ENCODE measurements at regions not wholly inside any gene's neighbourhood (a gene's known extent, or its start where the extent isn't known, plus 50 kb on each side); places are given as distances from the start of the nearest gene placed in this dataset.
"Not testable (repeated sequence)": the region's sequence is repeated elsewhere in the genome, so short reads cannot be mapped to it uniquely, and the experiment has no call there.

DNA sequence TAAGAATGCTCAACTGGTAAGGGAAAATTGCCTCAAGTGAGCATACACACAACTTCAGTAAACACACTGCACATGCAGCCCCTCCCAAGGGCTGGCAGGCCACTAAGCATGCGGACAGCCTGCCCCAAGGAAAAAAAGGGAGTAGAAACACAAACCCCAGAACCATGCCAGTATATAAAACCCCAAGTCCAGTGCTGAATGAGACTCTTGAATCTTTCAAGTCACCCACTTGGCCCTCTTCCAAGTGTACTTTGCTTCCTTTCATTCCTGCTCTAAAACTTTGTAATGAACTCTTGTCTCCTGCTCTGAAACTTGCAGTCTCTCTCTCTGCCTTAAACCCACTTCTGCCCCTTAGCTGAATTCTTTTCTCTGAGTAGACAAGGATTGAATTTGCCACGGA lies 736.4 kb downstream of the RNF144A start:
- H3K36me3 Mint-ChIP-seq: peaks cover 0 to 23% (median 23%) of the 10 kb centered on the region in 3 donors
- DNase-seq (no peak), ATAC-seq (no peak)
- peaks cover 0 to 41% (median 20%) of the 10 kb centered on the region in 9 donors for H3K9me3 Mint-ChIP-seq
- H3K4me3 Mint-ChIP-seq: no peak overlapping the region
- H3K4me1 Mint-ChIP-seq: peaks cover 13 to 36% (median 33%) of the 10 kb centered on the region in 4 donors
- no peaks in the 10 kb centered on the region for H3K27me3 Mint-ChIP-seq
- POLR2A ChIA-PET: no interaction called here
- H3K27ac Mint-ChIP-seq: peak overlapping the region in 2 of 10 donors; percentile 13 to 28

DNA sequence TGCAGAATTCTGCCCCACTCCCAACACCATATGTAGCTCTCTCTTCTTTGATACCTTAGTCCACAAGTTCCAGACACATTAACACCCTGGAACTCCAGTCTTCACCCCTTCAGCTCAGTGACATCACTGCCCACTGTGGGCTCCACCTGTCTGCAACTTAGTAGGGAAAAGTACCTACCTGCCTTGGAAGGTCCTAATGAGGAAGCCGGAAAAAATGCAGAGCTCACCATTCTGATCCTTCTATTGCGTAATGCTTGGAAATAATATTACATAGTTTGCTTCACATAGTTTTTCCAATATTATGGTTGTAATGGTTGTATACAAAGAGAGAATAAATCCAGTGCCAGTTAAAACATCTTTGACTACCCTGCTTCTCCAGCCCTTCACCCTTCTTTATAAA lies 738.4 kb downstream of the RNF144A start:
- H3K9me3 Mint-ChIP-seq: peaks cover 8 to 39% (median 28%) of the 10 kb centered on the region in 9 donors
- peaks cover 2 to 28% (median 26%) of the 10 kb centered on the region in 3 donors for H3K36me3 Mint-ChIP-seq
- H3K4me3 Mint-ChIP-seq: no peak overlapping the region
- POLR2A ChIA-PET: no interaction called here
- ATAC-seq: no peak
- H3K4me1 Mint-ChIP-seq: peaks cover 9 to 22% (median 18%) of the 10 kb centered on the region in 4 donors
- no peak for DNase-seq
- H3K27ac Mint-ChIP-seq: peak overlapping the region in 1 of 10 donors; percentile 12
- H3K27me3 Mint-ChIP-seq: no peaks in the 10 kb centered on the region

DNA sequence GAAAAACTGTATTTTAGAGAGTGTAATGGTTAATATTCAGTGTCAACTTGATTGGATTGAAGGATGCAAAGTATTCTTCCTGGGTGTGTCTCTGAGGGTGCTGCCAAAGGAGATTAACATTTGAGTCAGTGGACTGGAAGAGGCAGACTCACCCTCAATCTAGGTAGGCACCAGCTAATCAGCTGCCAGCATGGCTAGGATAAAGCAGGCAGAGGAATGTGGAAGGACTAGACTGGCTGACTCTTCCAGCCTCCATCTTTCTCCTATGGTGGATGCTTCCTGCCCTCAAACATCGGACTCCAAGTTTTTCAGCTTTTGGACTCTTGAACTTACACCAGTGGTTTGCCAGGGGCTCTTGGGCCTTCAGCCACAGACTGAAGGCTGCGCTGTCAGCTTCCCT lies 740.3 kb downstream of the RNF144A start:
- ATAC-seq, H3K27me3 Mint-ChIP-seq, DNase-seq, POLR2A ChIA-PET, H3K27ac Mint-ChIP-seq, H3K4me3 Mint-ChIP-seq: not testable (repeated sequence)
- Mint-ChIP-seq H3K4me1 (peaks cover 4 to 18% (median 11%) of the 10 kb centered on the region in 4 donors), H3K36me3 (peaks cover 2 to 26% (median 26%) of the 10 kb centered on the region in 3 donors), H3K9me3 (peaks cover 9 to 33% (median 23%) of the 10 kb centered on the region in 9 donors)

DNA sequence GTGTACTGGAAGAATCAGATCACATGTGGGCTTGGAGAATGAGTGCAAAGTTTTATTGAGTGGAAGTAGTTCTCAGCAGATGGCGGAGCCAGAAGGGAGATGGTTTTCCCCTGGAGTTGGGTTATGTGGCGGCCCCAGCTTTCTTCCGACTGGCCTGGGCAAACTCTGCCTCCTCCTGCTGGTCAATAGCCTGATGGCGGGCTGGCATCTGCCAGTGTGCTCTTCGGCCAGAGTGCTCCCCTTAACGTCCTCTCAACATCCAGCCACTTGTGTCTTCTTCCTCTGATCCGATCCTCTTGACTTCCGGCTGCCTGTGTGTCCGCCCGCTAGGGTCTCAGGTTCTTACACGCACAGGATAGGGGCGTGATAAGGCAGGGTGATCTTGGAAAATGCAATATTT lies 741.3 kb downstream of the RNF144A start:
- peak overlapping the region in 2 of 10 donors; percentile 22 to 53 for H3K27ac Mint-ChIP-seq
- peaks cover 2 to 25% (median 24%) of the 10 kb centered on the region in 3 donors for H3K36me3 Mint-ChIP-seq
- peaks cover 4 to 18% (median 11%) of the 10 kb centered on the region in 4 donors for H3K4me1 Mint-ChIP-seq
- no peak for ATAC-seq
- H3K9me3 Mint-ChIP-seq: peaks cover 8 to 31% (median 19%) of the 10 kb centered on the region in 9 donors
- no peak for DNase-seq
- no peaks in the 10 kb centered on the region for H3K27me3 Mint-ChIP-seq
- peak overlapping the region in 1 of 10 donors; percentile 46 for H3K4me3 Mint-ChIP-seq
- POLR2A ChIA-PET: no interaction called here

DNA sequence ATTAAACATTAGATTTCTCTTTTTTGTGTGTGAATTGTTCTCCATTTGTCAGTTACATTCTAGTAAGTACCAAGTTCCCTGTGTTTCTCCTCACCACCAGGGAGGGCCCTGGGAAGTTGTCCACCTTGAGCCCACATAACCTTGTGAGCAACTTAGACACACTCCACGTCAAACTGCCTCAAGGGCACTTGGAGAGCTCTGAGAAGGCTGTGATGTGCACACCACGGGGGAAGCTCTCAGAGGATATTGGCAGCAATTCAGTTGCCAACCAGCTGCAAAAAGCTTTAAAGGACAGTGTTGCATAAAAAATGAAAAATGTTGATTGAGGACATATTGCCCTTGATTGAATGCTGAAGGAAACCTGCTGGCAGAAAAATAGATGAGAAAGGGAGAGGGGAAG lies 743.6 kb downstream of the RNF144A start:
- no peaks in the 10 kb centered on the region for H3K27me3 Mint-ChIP-seq
- peak overlapping the region in 4 of 10 donors; percentile 40 to 64 (median 50) for H3K27ac Mint-ChIP-seq
- peaks cover 2 to 25% (median 9%) of the 10 kb centered on the region in 9 donors for H3K9me3 Mint-ChIP-seq
- peaks cover 4 to 18% (median 11%) of the 10 kb centered on the region in 4 donors for H3K4me1 Mint-ChIP-seq
- peaks cover 2 to 16% (median 15%) of the 10 kb centered on the region in 3 donors for H3K36me3 Mint-ChIP-seq
- ATAC-seq: no peak
- no peak overlapping the region for H3K4me3 Mint-ChIP-seq
- POLR2A ChIA-PET: interaction anchor here (0.5 to 1.1 kb wide), 3 partner anchors 8 to 221 kb away, joined by 3 read pairs; no protein-coding TSS in a partner anchor
- no peak for DNase-seq

DNA sequence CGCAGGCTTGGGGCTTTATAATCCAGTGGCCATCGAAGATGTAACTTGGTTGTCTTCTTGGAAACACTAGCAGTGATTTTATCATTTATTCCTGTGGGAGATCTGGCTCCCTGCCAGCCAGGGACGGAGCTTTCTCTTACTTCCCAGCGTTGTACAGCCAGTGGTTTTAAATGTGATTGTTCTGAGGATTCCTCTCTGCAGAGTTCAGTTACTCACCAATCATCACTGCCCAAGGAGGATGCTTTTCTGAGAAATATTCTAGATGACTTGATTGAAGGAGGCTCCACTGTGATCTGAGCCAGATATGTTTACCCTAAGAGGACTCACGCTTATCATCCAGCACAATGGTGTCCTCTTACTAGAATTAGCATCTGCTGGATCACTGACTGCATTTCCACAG lies 744.3 kb downstream of the RNF144A start:
- H3K27me3 Mint-ChIP-seq: no peaks in the 10 kb centered on the region
- peak overlapping the region in 3 of 10 donors; percentile 17 to 43 (median 34) for H3K27ac Mint-ChIP-seq
- no peak for ATAC-seq
- H3K36me3 Mint-ChIP-seq: peaks cover 2 to 16% (median 15%) of the 10 kb centered on the region in 3 donors
- peaks cover 2 to 25% (median 9%) of the 10 kb centered on the region in 9 donors for H3K9me3 Mint-ChIP-seq
- DNase-seq: no peak
- POLR2A ChIA-PET: interaction anchor here (0.5 kb wide), 1 partner anchor 71 kb away, joined by 3 read pairs; no protein-coding TSS in a partner anchor
- H3K4me1 Mint-ChIP-seq: peaks cover 4 to 18% (median 10%) of the 10 kb centered on the region in 4 donors
- no peak overlapping the region for H3K4me3 Mint-ChIP-seq

DNA sequence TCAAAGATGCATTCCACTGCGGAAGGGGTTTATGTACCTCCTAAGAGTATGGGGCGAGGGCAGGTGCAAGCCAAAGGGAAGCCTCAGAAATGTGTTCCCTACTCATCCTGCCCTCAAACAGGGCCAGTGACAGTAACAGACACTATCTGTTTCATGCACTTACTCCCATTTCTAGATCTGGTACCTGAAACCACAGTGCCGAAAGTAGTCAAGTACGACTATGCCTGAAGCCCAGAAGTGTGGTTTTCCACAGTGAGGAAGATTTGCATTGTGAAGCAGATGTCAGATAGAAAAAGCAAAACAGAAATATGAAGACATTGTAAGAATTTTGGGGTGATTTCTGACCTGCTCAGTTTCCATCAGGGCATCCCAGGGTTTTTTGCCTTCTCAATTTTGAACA lies 748.7 kb downstream of the RNF144A start:
- DNase-seq (no peak), ATAC-seq (no peak)
- Mint-ChIP-seq H3K4me3 (no peak overlapping the region), H3K27me3 (no peaks in the 10 kb centered on the region), H3K27ac (peak overlapping the region in 1 of 10 donors; percentile 17), H3K9me3 (peaks cover 0 to 2% (median 0%) of the 10 kb centered on the region in 9 donors), H3K4me1 (peaks cover 6 to 9% (median 7%) of the 10 kb centered on the region in 4 donors), H3K36me3 (peaks cover 0 to 1% (median 0%) of the 10 kb centered on the region in 3 donors)
- POLR2A ChIA-PET: no interaction called here

DNA sequence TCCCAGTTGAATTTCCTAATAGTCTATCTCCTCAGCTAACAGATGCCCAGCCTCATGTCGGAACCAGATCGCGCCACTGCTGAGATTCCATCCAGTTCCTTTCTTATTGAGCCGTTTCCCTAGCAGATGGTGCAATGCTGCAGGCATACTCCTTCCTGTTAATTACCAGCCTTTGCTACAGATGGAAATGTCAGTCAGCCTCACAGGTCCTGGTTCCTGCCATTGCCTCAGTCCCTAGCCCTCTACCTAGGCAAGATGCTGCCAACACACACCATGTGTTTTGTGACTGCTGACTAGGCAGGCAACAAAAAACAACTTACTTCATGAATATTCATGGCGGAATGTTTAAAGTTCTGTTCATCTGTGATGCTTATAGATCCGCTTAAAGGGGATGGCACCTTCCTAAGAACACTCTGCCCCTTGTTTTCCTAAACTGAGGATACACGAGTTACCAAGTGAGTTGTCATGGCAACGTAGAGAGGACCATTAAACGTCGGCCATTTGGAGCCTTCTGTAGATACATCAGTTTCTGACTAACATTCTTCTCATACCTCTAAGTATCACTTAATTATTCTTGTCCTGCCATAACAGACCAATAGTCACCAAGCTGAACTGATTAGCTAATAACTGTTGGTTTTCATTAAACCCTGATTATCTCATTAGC lies 749.5 kb downstream of the RNF144A start:
- H3K9me3 Mint-ChIP-seq: peaks cover 0 to 2% (median 0%) of the 10 kb centered on the region in 9 donors
- DNase-seq (no peak), ATAC-seq (no peak)
- no peaks in the 10 kb centered on the region for H3K27me3 Mint-ChIP-seq
- H3K4me1 Mint-ChIP-seq: peaks cover 11 to 15% (median 13%) of the 10 kb centered on the region in 4 donors
- H3K4me3 Mint-ChIP-seq: no peak overlapping the region
- H3K36me3 Mint-ChIP-seq: no peaks in the 10 kb centered on the region
- POLR2A ChIA-PET: no interaction called here
- H3K27ac Mint-ChIP-seq: peak overlapping the region in 1 of 10 donors; percentile 45

DNA sequence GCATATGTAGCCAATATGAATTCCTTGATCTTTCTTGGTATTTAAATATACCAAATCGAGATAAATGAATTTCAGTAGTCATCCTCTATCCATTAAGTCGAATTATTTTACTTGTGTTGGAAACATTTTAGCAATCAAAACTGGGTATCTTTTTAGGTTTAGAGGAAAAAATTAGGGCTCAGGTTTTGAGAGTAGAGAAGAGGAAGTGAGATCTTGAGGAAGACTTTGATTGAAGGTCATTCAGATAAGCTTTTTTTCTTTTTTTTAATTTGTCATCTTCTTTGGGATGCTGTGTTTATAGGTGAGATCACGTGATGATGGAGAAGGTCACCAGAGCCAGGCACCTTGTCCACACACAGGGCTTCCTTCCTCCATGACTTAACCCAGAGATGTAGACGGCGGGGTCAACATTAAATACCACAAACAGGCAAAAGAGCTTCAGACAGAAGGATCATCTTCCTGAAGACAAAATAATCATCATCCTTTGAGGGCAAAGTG lies 750.1 kb downstream of the RNF144A start:
- DNase-seq (no peak), ATAC-seq (no peak)
- peaks cover 16 to 21% (median 18%) of the 10 kb centered on the region in 4 donors for H3K4me1 Mint-ChIP-seq
- peak overlapping the region in 1 of 10 donors; percentile 52 for H3K27ac Mint-ChIP-seq
- H3K27me3 Mint-ChIP-seq: no peaks in the 10 kb centered on the region
- POLR2A ChIA-PET: no interaction called here
- peaks cover 0 to 2% (median 0%) of the 10 kb centered on the region in 3 donors for H3K36me3 Mint-ChIP-seq
- peaks cover 0 to 3% (median 0%) of the 10 kb centered on the region in 9 donors for H3K9me3 Mint-ChIP-seq
- H3K4me3 Mint-ChIP-seq: no peak overlapping the region

DNA sequence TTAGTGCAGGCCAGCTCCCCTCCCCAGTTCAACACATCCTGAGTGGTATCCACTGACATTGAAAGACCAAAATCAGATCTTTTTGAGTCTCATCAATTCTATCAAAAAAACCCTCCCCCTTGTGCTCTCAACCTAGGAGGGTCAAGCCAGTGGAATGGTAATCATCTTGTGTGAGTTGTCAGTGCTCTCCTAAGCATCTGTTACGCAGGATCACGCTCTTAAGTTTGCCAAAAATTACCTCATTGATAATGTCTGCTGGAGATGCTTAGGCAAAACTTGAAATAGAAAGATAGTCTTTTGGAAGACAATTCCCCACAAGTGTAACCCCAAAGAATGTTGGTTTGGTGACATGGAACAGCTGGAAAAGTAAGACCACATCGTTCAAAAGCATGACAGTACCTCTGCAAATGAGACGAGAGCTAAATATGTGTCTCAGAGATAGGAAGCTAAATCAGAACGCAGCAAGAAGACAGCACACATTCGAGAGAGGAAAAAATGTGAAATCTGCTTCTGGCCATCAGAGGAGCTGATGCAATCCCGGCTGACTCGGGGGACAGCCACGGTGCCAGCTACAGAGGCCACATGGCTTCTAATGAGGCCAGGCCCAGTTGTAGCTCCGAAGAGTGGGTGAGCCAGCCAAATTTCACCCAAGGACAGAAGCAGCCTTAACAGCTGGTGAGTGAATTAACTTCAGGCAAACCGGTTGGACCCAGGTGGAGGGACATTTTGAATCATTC lies 753.9 kb downstream of the RNF144A start:
- Mint-ChIP-seq H3K27me3 (no peaks in the 10 kb centered on the region), H3K36me3 (peaks cover 0 to 2% (median 0%) of the 10 kb centered on the region in 3 donors), H3K4me1 (peaks cover 31 to 44% (median 32%) of the 10 kb centered on the region in 4 donors), H3K4me3 (peak overlapping the region in 6 of 10 donors; percentile 44 to 80 (median 58)), H3K27ac (peak overlapping the region in 9 of 10 donors; percentile 63 to 99 (median 91)), H3K9me3 (peaks cover 0 to 5% (median 0%) of the 10 kb centered on the region in 9 donors)
- ATAC-seq (no peak), DNase-seq (peak in 1 of 10 donors; percentile 5)
- POLR2A ChIA-PET: interaction anchor here (0.6 to 2.3 kb wide), 10 partner anchors 24 to 1011 kb away, joined by 3 to 13 read pairs (median 4); partner anchors contain the start of gene ID2

DNA sequence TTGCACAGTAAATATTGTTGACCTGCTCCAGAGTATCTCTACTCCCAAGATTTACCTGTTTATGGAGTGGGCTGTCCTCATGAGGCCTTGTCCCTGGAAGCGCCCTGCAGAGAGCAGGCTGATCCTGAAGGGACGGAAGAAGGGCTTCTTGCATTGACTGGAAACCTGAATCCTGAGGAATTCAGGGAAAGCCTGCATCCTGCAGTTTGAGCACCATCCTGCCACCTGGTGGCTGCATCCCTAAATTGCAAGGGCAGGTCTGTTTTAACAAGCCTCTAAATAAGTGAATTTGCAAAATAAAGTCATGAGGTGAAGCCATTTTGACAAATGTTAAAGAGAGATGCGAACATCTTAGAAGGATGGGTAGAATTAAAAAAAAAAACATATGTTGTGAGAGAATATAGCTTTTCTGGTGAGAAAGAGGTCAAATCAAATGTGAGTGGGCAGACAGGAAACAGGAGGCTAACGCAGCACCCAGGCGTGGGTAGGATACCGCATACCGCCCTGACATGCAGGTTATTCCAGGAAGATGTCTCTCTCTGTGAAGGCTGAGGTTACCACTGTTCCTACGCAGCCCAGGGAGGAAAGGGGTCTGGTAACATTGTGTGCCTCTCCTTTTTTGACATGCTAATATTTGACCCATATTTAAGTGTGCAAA lies 754.9 kb downstream of the RNF144A start:
- POLR2A ChIA-PET: interaction anchor here (0.6 to 2.3 kb wide), 10 partner anchors 25 to 1010 kb away, joined by 3 to 13 read pairs (median 4); partner anchors contain the start of gene ID2
- Mint-ChIP-seq H3K27ac (peak overlapping the region; percentile 82 to 99 (median 90)), H3K36me3 (peaks cover 0 to 2% (median 0%) of the 10 kb centered on the region in 3 donors), H3K9me3 (peaks cover 0 to 3% (median 0%) of the 10 kb centered on the region in 9 donors), H3K27me3 (no peaks in the 10 kb centered on the region), H3K4me3 (peak overlapping the region; percentile 27 to 80 (median 76)), H3K4me1 (peaks cover 35 to 46% (median 36%) of the 10 kb centered on the region in 4 donors)
- ATAC-seq: peak; percentile 78 to 90
- DNase-seq: peak in 9 of 10 donors; percentile 16 to 66 (median 48)

DNA sequence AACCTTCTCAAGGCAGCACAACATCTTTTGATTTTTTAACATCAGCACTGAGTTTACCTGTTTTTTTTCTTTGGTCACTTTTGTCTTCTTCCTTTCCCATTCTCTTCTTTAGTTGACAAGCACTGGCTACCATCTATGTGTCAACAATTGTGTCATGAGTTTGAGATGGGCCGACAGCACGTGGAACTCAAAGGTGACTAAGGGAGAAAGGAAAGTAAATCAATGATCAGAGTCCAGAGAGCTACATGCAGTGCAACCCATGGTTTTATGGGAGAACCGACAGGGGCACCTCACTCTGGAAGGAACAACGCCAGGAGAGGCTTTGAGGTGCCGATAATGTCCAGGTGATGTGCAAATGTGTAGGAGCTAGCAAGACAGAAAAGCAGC lies 755.5 kb downstream of the RNF144A start:
- H3K27me3 Mint-ChIP-seq: no peaks in the 10 kb centered on the region
- DNase-seq (no peak), ATAC-seq (peak in 1 of 2 donors; percentile 17)
- H3K36me3 Mint-ChIP-seq: peaks cover 0 to 2% (median 0%) of the 10 kb centered on the region in 3 donors
- H3K4me3 Mint-ChIP-seq: peak overlapping the region; percentile 27 to 80 (median 76)
- H3K27ac Mint-ChIP-seq: peak overlapping the region; percentile 82 to 99 (median 90)
- peaks cover 0 to 3% (median 0%) of the 10 kb centered on the region in 9 donors for H3K9me3 Mint-ChIP-seq
- peaks cover 33 to 46% (median 36%) of the 10 kb centered on the region in 4 donors for H3K4me1 Mint-ChIP-seq
- POLR2A ChIA-PET: interaction anchor here (0.6 to 2.3 kb wide), 4 partner anchors 46 to 243 kb away, joined by 3 to 9 read pairs (median 4); no protein-coding TSS in a partner anchor
